ENCODE measurements at regions not wholly inside any gene's neighbourhood (a gene's known extent, or its start where the extent isn't known, plus 50 kb on each side); places are given as distances from the start of the nearest gene placed in this dataset.
"Not testable (repeated sequence)": the region's sequence is repeated elsewhere in the genome, so short reads cannot be mapped to it uniquely, and the experiment has no call there.

GRCh38 chr6:113246186-113246585 lies 611.0 kb upstream of the MARCKS start:
- Histone ChIP-seq H3K27ac (ENCODE audit: low read depth, low read length, poor library complexity, severe bottlenecking) (no peak overlapping the region), H3K36me3 (ENCODE audit: insufficient read depth, low read length) (no peaks in the 10 kb centered on the region), H3K9me3 (ENCODE audit: low read length) (no peaks in the 10 kb centered on the region), H4K20me1 (ENCODE audit: insufficient read depth, low read length) (no peaks in the 10 kb centered on the region), H2AFZ (ENCODE audit: low read length) (no peak overlapping the region), H3K9ac (ENCODE audit: low read length) (no peak overlapping the region), H3K27me3 (ENCODE audit: insufficient read depth, low read length) (no peaks in the 10 kb centered on the region), H3K9me2 (ENCODE audit: low read depth, low read length) (no peaks in the 10 kb centered on the region), H3K4me3 (ENCODE audit: low read depth, low read length, poor library complexity, severe bottlenecking) (no peak overlapping the region), H3F3A (ENCODE audit: insufficient read depth, low read length) (no peaks in the 10 kb centered on the region), H3K4me2 (ENCODE audit: low read length) (no peak overlapping the region), H3K4me1 (ENCODE audit: insufficient read depth, low read length, severe bottlenecking) (no peaks in the 10 kb centered on the region), H3K79me2 (ENCODE audit: insufficient read depth, low read length) (no peaks in the 10 kb centered on the region)
- no peak for TF ChIP-seq EZH2 (IDR thresholded peaks at IDR 0.05; ENCODE audit: borderline replicate concordance, low read length)
- TF ChIP-seq CTCF (IDR thresholded peaks at IDR 0.05; ENCODE audit: low read length), result no peak

GRCh38 chr6:113248532-113248931 lies 608.6 kb upstream of the MARCKS start:
- Histone ChIP-seq H3K36me3 (ENCODE audit: insufficient read depth, low read length) (no peaks in the 10 kb centered on the region), H2AFZ (ENCODE audit: low read length) (no peak overlapping the region), H3K9me3 (ENCODE audit: low read length) (no peaks in the 10 kb centered on the region), H3K4me3 (ENCODE audit: low read depth, low read length, poor library complexity, severe bottlenecking) (no peak overlapping the region), H3K9ac (ENCODE audit: low read length) (no peak overlapping the region), H3K27ac (ENCODE audit: low read depth, low read length, poor library complexity, severe bottlenecking) (no peak overlapping the region), H3K9me2 (ENCODE audit: low read depth, low read length) (no peaks in the 10 kb centered on the region), H3F3A (ENCODE audit: insufficient read depth, low read length) (no peaks in the 10 kb centered on the region), H4K20me1 (ENCODE audit: insufficient read depth, low read length) (no peaks in the 10 kb centered on the region), H3K4me1 (ENCODE audit: insufficient read depth, low read length, severe bottlenecking) (no peaks in the 10 kb centered on the region), H3K79me2 (ENCODE audit: insufficient read depth, low read length) (no peaks in the 10 kb centered on the region), H3K27me3 (ENCODE audit: insufficient read depth, low read length) (no peaks in the 10 kb centered on the region), H3K4me2 (ENCODE audit: low read length) (no peak overlapping the region)
- TF ChIP-seq CTCF (IDR thresholded peaks at IDR 0.05; ENCODE audit: low read length), result no peak
- TF ChIP-seq EZH2 (IDR thresholded peaks at IDR 0.05; ENCODE audit: borderline replicate concordance, low read length), result no peak

GRCh38 chr6:113254194-113254593 lies 603.0 kb upstream of the MARCKS start:
- H3K9ac ChIP-seq (ENCODE audit: low read length); H3K27ac ChIP-seq (ENCODE audit: low read depth, low read length, poor library complexity, severe bottlenecking); H3K4me1 ChIP-seq (ENCODE audit: insufficient read depth, low read length, severe bottlenecking); H3K36me3 ChIP-seq (ENCODE audit: insufficient read depth, low read length); H3K4me2 ChIP-seq (ENCODE audit: low read length); H3K4me3 ChIP-seq (ENCODE audit: low read depth, low read length, poor library complexity, severe bottlenecking); H4K20me1 ChIP-seq (ENCODE audit: insufficient read depth, low read length); H3K9me3 ChIP-seq (ENCODE audit: low read length); H3K27me3 ChIP-seq (ENCODE audit: insufficient read depth, low read length); H3K79me2 ChIP-seq (ENCODE audit: insufficient read depth, low read length); H3K9me2 ChIP-seq (ENCODE audit: low read depth, low read length); H2AFZ ChIP-seq (ENCODE audit: low read length); H3F3A ChIP-seq (ENCODE audit: insufficient read depth, low read length): not testable (repeated sequence)

DNA sequence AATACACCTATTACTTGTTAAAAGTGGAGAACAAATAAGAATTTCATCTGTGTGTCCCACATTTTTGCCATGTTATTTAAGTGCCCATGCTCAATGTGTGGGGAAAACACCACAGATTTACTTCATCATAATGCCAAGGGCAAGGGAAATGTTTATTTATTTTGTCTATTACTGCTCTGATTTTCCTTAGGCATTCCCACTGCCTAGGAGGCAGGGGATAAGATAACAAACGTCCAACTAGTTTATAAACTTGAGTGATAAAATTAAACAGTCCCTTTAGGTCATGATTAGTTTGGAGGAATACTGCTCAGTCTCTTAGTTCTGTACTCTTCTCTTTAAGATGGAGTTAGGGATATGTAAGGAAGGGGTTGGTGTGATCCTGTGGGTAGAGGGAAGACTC lies 598.4 kb upstream of the MARCKS start:
- TF ChIP-seq EZH2 (IDR thresholded peaks at IDR 0.05; ENCODE audit: borderline replicate concordance, low read length) (no peak), CTCF (IDR thresholded peaks at IDR 0.05; ENCODE audit: low read length) (no peak)
- Histone ChIP-seq H3K79me2 (ENCODE audit: insufficient read depth, low read length) (no peaks in the 10 kb centered on the region), H3K27me3 (ENCODE audit: insufficient read depth, low read length) (no peaks in the 10 kb centered on the region), H3K36me3 (ENCODE audit: insufficient read depth, low read length) (no peaks in the 10 kb centered on the region), H3K9me2 (ENCODE audit: low read depth, low read length) (no peaks in the 10 kb centered on the region; the same call in 1 of the 2 replicates), H2AFZ (ENCODE audit: low read length) (no peak overlapping the region), H4K20me1 (ENCODE audit: insufficient read depth, low read length) (no peaks in the 10 kb centered on the region), H3K4me1 (ENCODE audit: insufficient read depth, low read length, severe bottlenecking) (no peaks in the 10 kb centered on the region), H3K9ac (ENCODE audit: low read length) (no peak overlapping the region), H3F3A (ENCODE audit: insufficient read depth, low read length) (no peaks in the 10 kb centered on the region), H3K4me3 (ENCODE audit: low read depth, low read length, poor library complexity, severe bottlenecking) (no peak overlapping the region), H3K9me3 (ENCODE audit: low read length) (no peaks in the 10 kb centered on the region), H3K4me2 (ENCODE audit: low read length) (no peak overlapping the region), H3K27ac (ENCODE audit: low read depth, low read length, poor library complexity, severe bottlenecking) (no peak overlapping the region)
